NB4 (cell line): ENCODE measurements at regions not wholly inside any gene's neighbourhood (a gene's known extent, or its start where the extent isn't known, plus 50 kb on each side); places are given as distances from the start of the nearest gene placed in this dataset.

ENCODE experiments used
- CTCF ChIP-seq: IDR thresholded peaks from one replicate; pipeline ENCODE4 v1.5.1; 2012; ENCODE audit warnings: low read depth, low read length
- POLR2A ChIP-seq: IDR thresholded peaks from 2 replicates; pipeline ENCODE4 v1.6.1; 2011; ENCODE audit warnings: mild to moderate bottlenecking; ENCODE audit not compliant: insufficient read length; ENCODE audit errors: extremely low read depth
- TF ChIP-seq, protein P1 (sequence below): IDR thresholded peaks from 2 replicates; pipeline ENCODE4 v1.6.1; 2011; ENCODE audit warnings: low read depth, low read length

GRCh38 chr6:81906709-81907204 is 154.3 kb upstream of the TENT5A start:
- no peak for TF ChIP-seq CTCF
- TF ChIP-seq POLR2A, result no peak
- TF ChIP-seq, protein P1, sequence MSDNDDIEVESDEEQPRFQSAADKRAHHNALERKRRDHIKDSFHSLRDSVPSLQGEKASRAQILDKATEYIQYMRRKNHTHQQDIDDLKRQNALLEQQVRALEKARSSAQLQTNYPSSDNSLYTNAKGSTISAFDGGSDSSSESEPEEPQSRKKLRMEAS, result no peak
